Esophagus squamous epithelium (tissue), 4 donors: ENCODE measurements at regions not wholly inside any gene's neighbourhood (a gene's known extent, or its start where the extent isn't known, plus 50 kb on each side); places are given as distances from the start of the nearest gene placed in this dataset.

Experiments
- POLR2A ChIP-seq, 4 donors: fragments of 450-650 bp; IDR thresholded peaks; one replicate each; pipeline ENCODE4 v1.6.1; 2017; ENCODE audit warnings: antibody characterized with exemption in 4 of 4, mild to moderate bottlenecking in 4 of 4, moderate library complexity in 3 of 4
- TF ChIP-seq, protein P1 (sequence below), 6 experiments: fragments of 450-650 bp in 4 of 6; fragments of 200-600 bp in 2 of 6; sonication (generic) in 2 of 6; IDR thresholded peaks; one replicate each; pipeline ENCODE4 v1.5.1; 2016 to 2019; ENCODE audit warnings: antibody characterized with exemption in 6 of 6, mild to moderate bottlenecking in 4 of 6, moderate library complexity in 4 of 6

DNA sequence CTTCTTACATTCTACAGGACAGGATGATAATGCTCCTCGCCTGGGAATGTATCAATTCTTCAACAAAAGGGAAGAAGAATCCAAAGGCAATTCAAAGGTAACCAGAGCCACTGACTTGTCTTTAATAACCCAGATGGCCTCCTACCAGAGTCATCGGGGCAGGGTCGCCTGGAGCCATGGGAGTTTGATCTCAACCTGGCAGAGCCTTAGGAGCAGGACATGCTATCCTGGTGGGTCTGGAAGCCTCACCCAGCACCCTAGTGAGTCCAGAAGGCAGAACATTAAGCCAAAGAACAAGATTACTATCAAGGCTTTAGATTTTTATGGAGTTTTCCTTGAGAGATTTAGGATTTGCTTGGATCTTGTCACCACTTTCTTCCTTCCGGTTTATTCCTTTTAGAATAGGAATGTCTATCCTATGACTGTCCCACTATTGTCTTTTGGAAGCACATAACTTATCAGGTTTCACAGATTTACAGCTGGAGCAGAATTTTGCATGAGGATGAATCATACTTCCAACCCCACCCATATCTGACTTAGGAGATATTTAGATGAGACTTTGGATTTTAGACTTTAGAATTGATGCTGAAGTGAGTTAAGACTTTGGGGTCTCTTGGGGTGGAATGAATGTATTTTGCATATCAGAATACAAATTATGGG is 330.3 kb upstream of the GOLIM4 start:
- TF ChIP-seq POLR2A (IDR thresholded peaks at IDR 0.05), result no peak
- TF ChIP-seq, protein P1, sequence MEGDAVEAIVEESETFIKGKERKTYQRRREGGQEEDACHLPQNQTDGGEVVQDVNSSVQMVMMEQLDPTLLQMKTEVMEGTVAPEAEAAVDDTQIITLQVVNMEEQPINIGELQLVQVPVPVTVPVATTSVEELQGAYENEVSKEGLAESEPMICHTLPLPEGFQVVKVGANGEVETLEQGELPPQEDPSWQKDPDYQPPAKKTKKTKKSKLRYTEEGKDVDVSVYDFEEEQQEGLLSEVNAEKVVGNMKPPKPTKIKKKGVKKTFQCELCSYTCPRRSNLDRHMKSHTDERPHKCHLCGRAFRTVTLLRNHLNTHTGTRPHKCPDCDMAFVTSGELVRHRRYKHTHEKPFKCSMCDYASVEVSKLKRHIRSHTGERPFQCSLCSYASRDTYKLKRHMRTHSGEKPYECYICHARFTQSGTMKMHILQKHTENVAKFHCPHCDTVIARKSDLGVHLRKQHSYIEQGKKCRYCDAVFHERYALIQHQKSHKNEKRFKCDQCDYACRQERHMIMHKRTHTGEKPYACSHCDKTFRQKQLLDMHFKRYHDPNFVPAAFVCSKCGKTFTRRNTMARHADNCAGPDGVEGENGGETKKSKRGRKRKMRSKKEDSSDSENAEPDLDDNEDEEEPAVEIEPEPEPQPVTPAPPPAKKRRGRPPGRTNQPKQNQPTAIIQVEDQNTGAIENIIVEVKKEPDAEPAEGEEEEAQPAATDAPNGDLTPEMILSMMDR (IDR thresholded peaks at IDR 0.05), result no peak
